ENCODE measurements at regions not wholly inside any gene's neighbourhood (a gene's known extent, or its start where the extent isn't known, plus 50 kb on each side); places are given as distances from the start of the nearest gene placed in this dataset.

DNA sequence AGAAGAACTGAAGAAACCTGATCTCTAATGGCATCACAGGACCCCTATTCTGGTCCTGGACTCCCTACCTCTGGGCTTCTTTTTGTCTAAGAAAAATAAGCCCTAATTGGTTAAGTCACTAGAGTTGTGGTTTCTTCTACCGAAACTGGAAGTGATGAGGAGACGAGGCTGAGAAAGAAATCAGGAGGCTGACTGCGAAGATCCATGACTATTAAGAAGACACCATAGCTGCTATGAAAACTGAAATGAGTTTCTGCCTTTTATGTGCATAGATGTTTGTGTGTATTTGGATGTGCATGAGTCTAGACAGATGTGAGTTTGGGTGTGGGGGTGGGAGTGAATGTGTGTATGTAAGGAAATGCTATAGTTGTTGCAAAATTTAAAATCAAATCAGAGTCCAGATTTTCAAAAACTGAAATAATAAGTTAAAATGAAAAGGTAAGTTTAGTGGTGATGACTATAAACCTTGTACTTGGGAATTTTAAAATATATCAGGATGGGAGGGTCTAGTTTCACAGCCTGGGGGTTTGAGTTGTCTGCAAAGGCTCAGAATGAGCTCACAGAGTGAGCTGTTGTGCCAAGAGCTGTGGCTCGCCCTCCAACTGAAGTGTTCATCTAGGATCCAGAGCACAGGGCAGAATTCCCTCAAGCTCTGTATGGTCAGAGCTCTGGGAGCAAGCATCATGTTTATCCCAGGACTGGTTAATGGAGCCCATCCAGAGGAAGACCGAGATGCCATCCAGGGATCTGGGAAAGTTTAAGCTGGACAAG lies 94.9 kb downstream of the VCPKMT start:
- ChIA-PET CTCF (no interaction called here), POLR2A (no interaction called here)
- no peak for TF ChIP-seq CTCF (IDR thresholded peaks at IDR 0.05; ENCODE audit: insufficient read depth, low read depth, low read length)
- Histone ChIP-seq H3K36me3 (ENCODE audit: control insufficient read depth, insufficient read depth, low read length) (no peaks in the 10 kb centered on the region), H3K27me3 (ENCODE audit: control insufficient read depth, insufficient read depth, low read length) (no peaks in the 10 kb centered on the region), H3K4me3 (ENCODE audit: low read depth, low read length) (no peak overlapping the region)
- no peak for DNase-seq (ENCODE audit: low read depth)

- no peak for DNase-seq (ENCODE audit: low read depth)
- no peaks in the 10 kb centered on the region for H3K27me3 ChIP-seq (ENCODE audit: control insufficient read depth, insufficient read depth, low read length)
- no peaks in the 10 kb centered on the region for H3K36me3 ChIP-seq (ENCODE audit: control insufficient read depth, insufficient read depth, low read length)
- ChIA-PET POLR2A (no interaction called here), CTCF (no interaction called here)
- no peak overlapping the region for H3K4me3 ChIP-seq (ENCODE audit: low read depth, low read length)
- TF ChIP-seq CTCF (IDR thresholded peaks at IDR 0.05; ENCODE audit: insufficient read depth, low read depth, low read length), result no peak
These were observed 93.7 kb downstream of the VCPKMT start for GRCh38 chr14:50022661-50023060.

- no peak for TF ChIP-seq CTCF (IDR thresholded peaks at IDR 0.05; ENCODE audit: insufficient read depth, low read depth, low read length)
- DNase-seq (ENCODE audit: low read depth), result no peak
- Histone ChIP-seq H3K4me3 (ENCODE audit: low read depth, low read length) (no peak overlapping the region), H3K27me3 (ENCODE audit: control insufficient read depth, insufficient read depth, low read length) (no peaks in the 10 kb centered on the region), H3K36me3 (ENCODE audit: control insufficient read depth, insufficient read depth, low read length) (no peaks in the 10 kb centered on the region)
- POLR2A ChIA-PET, result interaction anchor here (0.5 to 1.0 kb wide), 3 partner anchors 15 to 160 kb away, joined by 4 to 6 read pairs (median 4); no protein-coding TSS in a partner anchor
- CTCF ChIA-PET, result interaction anchor here (0.6 to 1.8 kb wide), 6 partner anchors 14 to 162 kb away, joined by 3 to 8 read pairs (median 4); no protein-coding TSS in a partner anchor
These were observed 92.5 kb downstream of the VCPKMT start for GRCh38 chr14:50023671-50024490.

DNA sequence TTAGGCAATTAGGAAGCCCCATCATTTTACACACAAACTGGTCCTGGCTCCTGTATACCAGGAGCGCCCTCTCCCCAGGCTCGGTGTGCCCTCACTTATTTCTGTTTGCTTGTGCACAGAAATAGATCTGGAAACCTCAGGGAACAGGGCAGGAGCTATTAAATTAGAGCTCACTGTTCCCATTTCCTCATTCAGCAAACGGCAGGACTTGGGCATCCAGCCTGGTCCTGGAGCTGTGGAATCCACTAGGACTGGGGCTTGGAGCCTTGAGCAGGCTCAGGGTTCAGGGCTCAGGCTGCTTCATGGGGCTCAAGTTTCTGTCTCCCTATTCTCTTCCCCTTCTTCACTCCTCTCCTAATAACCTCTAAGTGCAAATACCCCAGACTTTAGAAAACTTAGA lies 91.3 kb downstream of the VCPKMT start:
- Histone ChIP-seq H3K27me3 (ENCODE audit: control insufficient read depth, insufficient read depth, low read length) (no peaks in the 10 kb centered on the region), H3K4me3 (ENCODE audit: low read depth, low read length) (no peak overlapping the region), H3K36me3 (ENCODE audit: control insufficient read depth, insufficient read depth, low read length) (no peaks in the 10 kb centered on the region)
- ChIA-PET CTCF (interaction anchor here (1.8 kb wide), 1 partner anchor 22 kb away, joined by 8 read pairs; no protein-coding TSS in a partner anchor), POLR2A (no interaction called here)
- no peak for DNase-seq (ENCODE audit: low read depth)
- no peak for TF ChIP-seq CTCF (IDR thresholded peaks at IDR 0.05; ENCODE audit: insufficient read depth, low read depth, low read length)

DNA sequence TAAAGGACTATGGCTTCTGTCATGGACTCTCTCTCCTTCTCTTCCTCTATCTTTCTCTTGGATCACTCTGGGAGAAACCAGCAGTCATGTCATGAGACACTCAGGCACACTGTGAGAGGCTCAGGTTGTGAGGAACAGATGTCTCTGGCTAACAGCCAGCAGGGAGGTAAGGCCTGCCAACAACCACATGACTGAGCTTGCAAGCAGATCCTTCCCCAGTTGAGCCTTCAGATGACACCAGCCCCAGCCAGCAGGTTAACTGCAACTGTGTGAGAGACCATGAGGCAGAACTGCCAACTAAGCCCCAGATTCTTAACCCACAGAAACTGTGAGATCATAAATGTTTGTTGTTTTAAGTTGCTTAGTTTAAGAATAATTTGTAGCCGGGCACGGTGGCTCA lies 90.6 kb downstream of the VCPKMT start:
- no peak for DNase-seq (ENCODE audit: low read depth)
- Histone ChIP-seq H3K36me3 (ENCODE audit: control insufficient read depth, insufficient read depth, low read length) (no peaks in the 10 kb centered on the region), H3K4me3 (ENCODE audit: low read depth, low read length) (no peak overlapping the region), H3K27me3 (ENCODE audit: control insufficient read depth, insufficient read depth, low read length) (no peaks in the 10 kb centered on the region)
- TF ChIP-seq CTCF (IDR thresholded peaks at IDR 0.05; ENCODE audit: insufficient read depth, low read depth, low read length), result no peak
- ChIA-PET CTCF (interaction anchor here (0.9 to 1.7 kb wide), 2 partner anchors 15 to 160 kb away, joined by 3 to 4 read pairs; no protein-coding TSS in a partner anchor), POLR2A (no interaction called here)

Measured in BJ (cell line).